Middle frontal gyrus (tissue), 1 donor: ENCODE measurements at regions not wholly inside any gene's neighbourhood (a gene's known extent, or its start where the extent isn't known, plus 50 kb on each side); places are given as distances from the start of the nearest gene placed in this dataset.

Source experiments
- DNase-seq: peaks from one replicate; pipeline ENCODE4 v3.0.0-alpha.2; 2015; ENCODE audit warnings: low spot score; ENCODE audit errors: extremely low spot score

GRCh38 chr1:192066202-192066601, 92.1 kb upstream of the RGS18 start:
- no peak for DNase-seq

- no peak for DNase-seq
These were observed 90.9 kb upstream of the RGS18 start for GRCh38 chr1:192067360-192067759.

- no peak for DNase-seq
These were observed 88.0 kb upstream of the RGS18 start for GRCh38 chr1:192070213-192070612.

- DNase-seq, result no peak
These were observed 77.6 kb upstream of the RGS18 start for GRCh38 chr1:192080684-192081083.

GRCh38 chr1:192081359-192081758, 76.9 kb upstream of the RGS18 start:
- DNase-seq, result no peak

GRCh38 chr1:192086644-192087043, 71.6 kb upstream of the RGS18 start:
- no peak for DNase-seq

GRCh38 chr1:192087334-192087733, 70.9 kb upstream of the RGS18 start:
- no peak for DNase-seq

GRCh38 chr1:192088496-192088895, 69.8 kb upstream of the RGS18 start:
- DNase-seq, result no peak

- DNase-seq, result no peak
These were observed 60.3 kb upstream of the RGS18 start for GRCh38 chr1:192098001-192098400.

GRCh38 chr1:192099328-192099727, 58.9 kb upstream of the RGS18 start:
- no peak for DNase-seq

GRCh38 chr1:192100686-192101468, 57.4 kb upstream of the RGS18 start:
- no peak for DNase-seq

GRCh38 chr1:192104128-192104527, 54.1 kb upstream of the RGS18 start:
- no peak for DNase-seq

GRCh38 chr1:192104852-192105251, 53.4 kb upstream of the RGS18 start:
- no peak for DNase-seq

- DNase-seq, result no peak
These were observed 50.1 kb upstream of the RGS18 start for GRCh38 chr1:192108161-192108560.
